ENCODE measurements at regions not wholly inside any gene's neighbourhood (a gene's known extent, or its start where the extent isn't known, plus 50 kb on each side); places are given as distances from the start of the nearest gene placed in this dataset.
"Not testable (repeated sequence)": the region's sequence is repeated elsewhere in the genome, so short reads cannot be mapped to it uniquely, and the experiment has no call there.

DNA sequence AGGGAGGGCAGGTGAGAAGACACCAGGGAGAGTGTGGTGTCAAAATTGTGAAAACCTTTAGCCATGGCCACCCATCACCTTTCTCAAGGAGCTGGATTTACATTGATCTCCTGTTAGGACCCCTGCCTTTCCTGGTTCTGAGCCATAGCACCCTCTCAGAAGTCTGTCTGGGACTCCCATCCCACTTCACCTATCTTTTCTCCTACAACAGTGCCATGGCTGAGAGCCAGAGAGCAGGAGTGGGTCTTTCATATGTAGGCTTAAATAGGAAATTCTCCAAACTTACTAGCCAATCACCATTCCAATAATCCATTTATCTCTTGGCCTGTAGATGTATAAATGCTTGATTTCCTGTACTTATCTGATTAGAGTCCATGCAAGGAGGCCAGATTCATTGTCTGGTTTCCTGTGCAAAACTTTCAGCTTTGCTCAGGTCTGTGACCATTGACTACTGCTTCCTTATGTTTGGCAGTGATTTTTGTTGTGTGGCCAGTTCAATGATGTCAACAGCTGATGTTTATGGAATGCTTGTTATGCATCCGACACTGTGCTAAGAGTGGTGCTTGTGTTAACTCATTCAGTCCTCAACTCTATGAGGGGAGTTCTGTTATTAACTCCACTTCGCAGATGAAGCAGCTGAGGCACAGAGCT, 57.6 kb upstream of the IGFBP5 start:
- FAIRE-seq (no peak), DNase-seq (ENCODE audit: insufficient read length, low spot score) (no peak)
- TF ChIP-seq PAX5 (IDR thresholded peaks at IDR 0.05; ENCODE audit: insufficient read depth, low read length, severe bottlenecking) (no peak), POLR2A (IDR thresholded peaks at IDR 0.05; ENCODE audit: low read depth, low read length) (no peak), POU2F2 (IDR thresholded peaks at IDR 0.05; ENCODE audit: low read depth, low read length) (no peak), TAF1 (IDR thresholded peaks at IDR 0.05; ENCODE audit: low read depth, low read length) (no peak)

DNA sequence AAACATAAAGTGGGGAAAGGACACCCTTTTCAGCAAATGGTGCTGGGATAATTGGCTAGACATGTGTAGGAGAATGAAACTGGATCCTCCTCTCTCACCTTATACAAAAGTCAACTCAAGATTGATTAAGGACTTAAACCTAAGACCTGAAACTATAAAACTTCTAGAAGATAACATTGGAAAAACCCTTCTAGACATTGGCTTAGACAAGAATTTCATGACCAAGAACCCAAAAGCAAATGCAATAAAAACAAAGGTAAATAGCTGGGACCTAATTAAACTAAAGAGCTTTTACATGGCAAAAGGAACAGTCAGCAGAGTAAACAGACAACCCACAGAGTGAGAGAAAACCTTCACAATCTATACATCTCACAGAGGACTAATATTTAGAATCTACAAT, 55.4 kb upstream of the IGFBP5 start:
- not testable (repeated sequence) for DNase-seq (ENCODE audit: insufficient read length, low spot score); FAIRE-seq

DNA sequence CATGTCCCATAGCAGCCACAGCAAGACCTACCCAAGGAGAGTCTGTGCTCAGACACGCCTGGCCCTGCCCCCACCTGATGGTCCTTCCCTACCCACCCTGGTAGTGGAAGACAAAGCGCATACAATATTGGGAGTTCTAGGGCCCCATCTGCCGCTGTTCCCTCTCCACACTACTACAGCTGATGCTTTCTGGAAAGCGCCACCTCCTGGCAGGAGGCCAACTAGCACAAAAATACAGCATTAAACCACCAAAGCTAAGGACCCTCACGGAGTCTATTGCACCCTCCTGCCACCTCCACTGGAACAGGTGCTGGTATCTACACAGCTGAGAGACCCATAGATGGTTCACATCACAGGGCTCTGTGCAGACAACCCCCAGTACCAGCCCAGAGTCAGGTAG, 50.9 kb upstream of the IGFBP5 start:
- not testable (repeated sequence) for FAIRE-seq; DNase-seq (ENCODE audit: insufficient read length, low spot score)

DNA sequence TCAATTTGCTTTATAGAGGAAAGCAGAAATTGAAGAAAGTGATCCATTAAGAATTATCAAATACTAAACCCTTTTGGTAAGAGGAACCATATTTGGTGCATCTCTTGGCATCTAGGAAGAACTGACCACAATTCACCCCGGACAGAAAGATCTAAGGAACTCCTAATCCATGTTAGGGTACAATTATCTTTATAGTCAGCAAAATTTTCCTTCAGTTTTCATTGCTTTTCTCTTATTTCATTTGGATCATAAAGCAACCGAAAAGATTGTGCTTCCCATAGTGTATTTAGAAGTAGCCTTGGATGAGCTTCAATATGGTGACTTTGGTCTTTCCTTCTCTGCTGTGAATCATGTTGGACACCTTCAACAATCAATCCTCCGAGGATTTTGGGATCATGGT, 50.1 kb upstream of the IGFBP5 start:
- no peak for TF ChIP-seq TAF1 (IDR thresholded peaks at IDR 0.05; ENCODE audit: low read depth, low read length)
- TF ChIP-seq PAX5 (IDR thresholded peaks at IDR 0.05; ENCODE audit: insufficient read depth, low read length, severe bottlenecking): no peak
- TF ChIP-seq POU2F2 (IDR thresholded peaks at IDR 0.05; ENCODE audit: low read depth, low read length): no peak
- no peak for TF ChIP-seq POLR2A (IDR thresholded peaks at IDR 0.05; ENCODE audit: low read depth, low read length)
- TF ChIP-seq SPI1 (IDR thresholded peaks at IDR 0.05; ENCODE audit: low read depth, low read length): no peak
- no peak for TF ChIP-seq POLR2AphosphoS5 (IDR thresholded peaks at IDR 0.05; ENCODE audit: low read depth, low read length)
- FAIRE-seq (no peak), DNase-seq (ENCODE audit: insufficient read length, low spot score) (no peak)

Measured in GM12891 (cell line).